NCI-H2227 (cell line): ENCODE measurements at regions not wholly inside any gene's neighbourhood (a gene's known extent, or its start where the extent isn't known, plus 50 kb on each side); places are given as distances from the start of the nearest gene placed in this dataset.
A peak's percentile ranks its signal among the peaks of the same experiment; 100 is the strongest.
"Not testable (repeated sequence)": the region's sequence is repeated elsewhere in the genome, so short reads cannot be mapped to it uniquely, and the experiment has no call there.

Experiments
- DNase-seq: peaks from one replicate; lab custom pipeline; 2025; ENCODE audit not compliant: unreplicated experiment; lab: John Stamatoyannopoulos, UW

DNA sequence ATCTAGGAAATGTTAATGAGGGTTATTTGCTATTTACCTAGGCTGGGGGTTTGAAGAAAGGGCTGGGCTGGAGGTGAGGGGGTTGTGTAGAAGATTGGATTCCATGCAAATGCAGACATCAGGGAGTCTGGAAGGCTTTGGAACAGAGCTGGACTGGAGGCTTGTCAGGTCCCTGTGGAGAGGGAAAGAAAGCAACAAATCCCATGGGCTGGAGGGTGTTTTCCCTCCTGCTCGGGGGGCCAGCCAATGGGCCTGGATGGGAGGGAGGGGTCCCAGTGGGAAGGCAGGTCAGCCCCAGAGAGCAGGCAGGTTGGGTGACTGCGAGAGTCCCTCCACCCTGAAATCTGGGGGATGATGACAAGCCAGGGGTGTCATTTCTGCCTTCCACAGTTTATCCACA lies 431.8 kb downstream of the RPS24 start:
- no peak for DNase-seq

DNA sequence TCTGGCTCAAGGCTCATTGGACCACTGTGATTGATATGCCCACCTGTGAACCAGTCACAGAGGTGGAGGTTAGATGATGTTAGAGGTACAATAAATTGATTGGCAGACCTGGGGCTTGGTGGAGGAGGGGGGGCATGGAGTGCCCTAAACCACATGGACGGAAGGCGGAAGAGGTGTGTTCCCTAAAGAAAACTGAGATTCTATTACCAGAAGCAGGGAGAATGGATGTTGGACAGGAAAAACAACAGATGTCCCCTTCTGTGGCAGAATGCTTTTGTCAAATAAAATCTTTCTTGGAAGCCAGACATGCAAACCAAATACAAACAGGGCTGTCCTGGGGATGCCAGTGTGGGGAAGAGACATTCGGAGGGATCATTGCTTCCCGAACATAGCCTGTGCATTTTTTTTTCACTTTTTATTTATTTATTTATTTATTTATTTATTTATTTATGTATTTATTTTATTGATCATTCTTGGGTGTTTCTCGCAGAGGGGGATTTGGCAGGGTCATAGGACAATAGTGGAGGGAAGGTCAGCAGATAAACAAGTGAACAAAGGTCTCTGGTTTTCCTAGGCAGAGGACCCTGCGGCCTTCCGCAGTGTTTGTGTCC lies 433.9 kb downstream of the RPS24 start:
- DNase-seq: no peak

DNA sequence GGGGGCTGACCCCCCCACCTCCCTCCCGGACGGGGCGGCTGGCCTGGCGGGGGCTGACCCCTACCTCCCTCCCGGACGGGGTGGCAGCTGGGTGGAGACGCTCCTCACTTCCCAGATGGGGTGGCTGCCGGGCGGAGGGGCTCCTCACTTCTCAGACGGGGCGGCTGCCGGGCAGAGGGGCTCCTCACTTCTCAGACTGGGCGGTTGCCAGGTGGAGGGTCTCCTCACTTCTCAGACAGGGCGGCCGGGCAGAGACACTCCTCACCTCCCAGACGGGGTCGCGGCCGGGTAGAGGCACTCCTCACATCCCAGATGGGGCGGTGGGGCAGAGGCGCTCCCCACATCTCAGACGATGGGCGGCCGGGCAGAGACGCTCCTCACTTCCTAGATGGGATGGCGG lies 435.1 kb downstream of the RPS24 start:
- DNase-seq: not testable (repeated sequence)

DNA sequence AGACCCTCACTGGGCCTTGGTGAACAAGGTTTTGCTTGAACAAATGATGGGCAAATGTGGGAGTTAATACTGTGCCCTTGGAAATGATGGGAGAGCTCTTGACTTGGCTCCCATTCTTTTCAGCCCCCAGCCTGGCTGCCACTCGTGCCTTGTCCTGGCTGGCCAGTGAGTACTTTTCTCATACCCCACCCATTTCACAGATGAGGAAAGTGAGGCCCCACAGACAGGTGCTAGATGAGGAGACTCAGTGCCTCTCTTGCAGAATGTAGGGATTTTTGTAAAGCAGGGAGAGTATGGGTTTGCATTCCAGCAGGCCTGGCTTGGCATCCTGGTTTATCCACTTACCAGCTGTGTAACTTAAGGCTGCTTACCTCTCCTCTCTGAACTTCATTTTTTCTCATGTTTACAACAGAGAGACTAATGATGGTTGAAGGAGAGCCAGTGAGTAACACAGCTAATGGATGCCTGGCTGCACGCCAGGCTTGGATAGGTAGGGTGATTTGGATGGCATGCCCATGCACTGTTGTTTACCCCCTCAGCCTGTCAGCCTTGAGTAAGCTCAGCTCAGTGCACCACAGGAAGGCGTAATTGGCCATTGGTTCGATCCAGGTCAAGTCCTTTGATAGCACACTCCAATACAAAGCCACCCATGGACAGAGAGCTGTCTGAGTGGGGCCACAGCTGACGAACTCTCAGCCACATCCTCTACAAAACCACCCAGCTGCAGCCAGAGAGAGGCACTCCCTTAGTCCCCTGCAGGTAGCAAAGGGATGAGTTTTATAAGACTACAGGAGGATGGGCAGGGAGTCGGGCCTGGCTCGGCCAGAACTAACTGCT lies 436.8 kb downstream of the RPS24 start:
- peak; percentile 25 for DNase-seq

DNA sequence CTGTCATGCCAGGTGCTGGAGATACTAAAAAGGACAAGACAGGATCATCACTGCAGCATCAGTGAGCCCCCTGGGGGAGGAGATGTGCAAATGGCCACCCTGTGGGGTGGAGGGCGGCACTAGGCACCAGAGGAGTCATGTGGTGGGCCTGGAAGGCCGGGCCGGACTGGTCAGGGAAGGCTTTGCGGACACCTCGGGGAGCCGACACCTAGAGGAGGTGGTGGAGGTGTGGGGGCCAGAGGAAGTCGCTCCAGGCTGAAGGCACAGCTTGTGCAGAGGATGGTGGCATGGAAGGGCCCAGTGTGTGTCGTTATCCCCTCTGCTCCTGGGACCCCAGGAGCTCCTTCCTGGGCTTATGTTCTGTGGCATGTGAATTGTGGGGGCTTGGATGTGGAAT lies 437.7 kb downstream of the RPS24 start:
- no peak for DNase-seq

DNA sequence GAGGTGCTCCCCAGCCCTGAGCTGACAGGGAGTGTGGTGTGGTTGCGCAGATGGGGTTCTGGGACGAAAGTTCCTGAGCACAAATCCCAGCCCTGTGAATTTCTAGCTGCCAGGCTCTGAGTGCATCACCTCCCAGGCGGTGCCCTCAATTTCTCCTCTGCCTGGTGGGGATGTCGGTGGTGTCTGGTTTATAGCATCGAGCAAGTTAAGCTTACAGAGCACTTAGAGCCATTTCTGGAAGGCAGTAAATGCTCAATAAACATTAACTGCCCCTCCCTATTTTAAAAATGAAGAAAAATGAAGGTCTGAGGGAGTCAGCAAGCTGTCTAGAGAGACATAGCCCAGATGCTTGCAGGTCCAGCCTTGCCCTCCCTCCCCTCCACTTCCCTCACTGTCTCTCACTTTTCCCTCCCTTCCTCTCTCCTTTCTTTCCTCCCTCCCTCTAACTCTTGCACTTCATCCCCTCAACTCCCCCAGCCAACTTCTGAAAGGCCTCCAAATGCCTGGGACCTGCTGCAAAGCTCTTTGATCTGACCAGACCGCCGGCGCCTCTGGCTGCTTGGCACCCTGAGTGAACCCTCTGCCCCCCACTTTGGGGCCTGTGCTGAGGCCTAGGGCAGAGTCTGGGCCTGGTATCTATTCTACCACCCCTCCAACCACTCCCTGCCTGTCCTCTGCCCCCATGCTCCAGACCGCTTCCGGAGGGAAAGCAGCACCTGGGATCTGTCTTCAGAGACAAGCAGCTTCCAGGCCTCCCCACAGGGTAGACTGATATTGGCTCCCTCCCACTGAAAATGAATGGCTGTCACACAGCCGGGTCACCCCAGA lies 438.3 kb downstream of the RPS24 start:
- no peak for DNase-seq

DNA sequence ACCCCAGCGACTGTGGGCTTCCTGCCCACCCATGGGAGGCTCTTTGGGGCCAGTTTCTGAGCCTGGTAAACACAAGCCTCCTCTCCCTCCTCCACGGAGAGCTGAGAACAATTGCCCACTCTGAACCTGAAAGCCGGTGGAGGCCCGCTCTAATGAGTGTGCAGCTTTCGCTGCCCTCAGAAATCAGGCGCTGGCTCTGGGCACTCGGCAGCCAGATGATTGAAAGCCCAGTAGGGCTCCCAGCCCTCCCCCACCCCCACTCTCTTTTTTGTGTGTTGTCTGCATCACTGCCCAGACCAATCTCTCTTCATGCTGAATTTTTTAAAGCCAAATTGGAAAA lies 438.9 kb downstream of the RPS24 start:
- peak; percentile 35 for DNase-seq

DNA sequence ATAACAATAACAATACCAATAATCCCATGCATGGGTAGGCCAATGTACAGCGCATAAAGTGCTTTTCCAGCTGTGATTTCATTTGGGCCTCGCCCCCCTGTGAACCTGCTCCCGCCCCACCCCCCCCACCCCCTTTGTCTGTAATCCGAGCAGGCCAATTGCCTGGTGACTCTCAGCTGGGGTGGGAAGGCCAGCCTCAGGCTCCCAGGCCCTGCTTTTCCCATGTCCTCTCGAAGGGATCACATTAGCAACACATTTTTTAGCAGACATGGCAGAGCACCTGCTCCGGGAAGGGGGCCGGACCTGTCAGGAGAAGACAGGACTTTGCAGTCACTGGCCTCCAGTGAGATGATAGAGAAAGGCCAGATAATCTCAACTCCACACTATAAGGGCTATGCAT lies 439.3 kb downstream of the RPS24 start:
- peak; percentile 22 for DNase-seq

DNA sequence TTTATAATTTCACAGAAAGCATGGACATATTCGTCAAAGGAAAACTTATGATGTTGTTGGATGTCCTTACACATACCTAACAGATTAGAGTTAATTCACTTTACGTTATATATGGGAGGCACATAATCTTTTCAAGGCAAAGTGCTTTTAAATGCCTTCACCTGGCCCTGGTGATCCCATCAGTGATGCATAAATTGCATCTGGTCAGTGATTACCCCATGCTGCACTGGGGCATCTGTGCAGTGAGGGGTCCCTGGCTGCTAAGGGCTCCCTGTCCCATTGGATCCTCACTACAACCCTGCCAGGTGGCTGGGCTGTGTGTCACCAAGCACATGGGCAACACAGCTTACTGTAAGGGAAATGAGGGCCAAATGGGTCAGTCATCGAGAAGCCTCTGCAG lies 441.1 kb downstream of the RPS24 start:
- no peak for DNase-seq

DNA sequence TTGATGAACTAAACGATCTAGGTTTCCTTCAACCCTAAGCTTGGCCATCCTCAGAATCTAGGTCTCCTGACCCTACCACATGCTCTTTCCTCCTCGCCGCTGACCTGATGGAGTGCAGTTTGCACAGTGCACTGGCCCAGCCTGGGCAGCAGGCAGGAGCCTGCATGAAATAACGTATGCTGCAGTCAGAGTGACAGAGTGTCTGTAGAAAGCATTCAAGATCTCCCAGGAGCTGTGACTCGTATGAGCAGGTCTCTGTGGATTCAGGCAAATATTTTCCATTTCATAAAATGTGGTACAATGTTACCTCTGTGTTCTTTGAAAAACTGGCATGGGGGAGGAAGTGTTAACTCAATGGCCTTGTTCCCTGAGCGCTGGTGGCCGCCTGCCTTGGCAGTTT lies 441.8 kb downstream of the RPS24 start:
- no peak for DNase-seq

DNA sequence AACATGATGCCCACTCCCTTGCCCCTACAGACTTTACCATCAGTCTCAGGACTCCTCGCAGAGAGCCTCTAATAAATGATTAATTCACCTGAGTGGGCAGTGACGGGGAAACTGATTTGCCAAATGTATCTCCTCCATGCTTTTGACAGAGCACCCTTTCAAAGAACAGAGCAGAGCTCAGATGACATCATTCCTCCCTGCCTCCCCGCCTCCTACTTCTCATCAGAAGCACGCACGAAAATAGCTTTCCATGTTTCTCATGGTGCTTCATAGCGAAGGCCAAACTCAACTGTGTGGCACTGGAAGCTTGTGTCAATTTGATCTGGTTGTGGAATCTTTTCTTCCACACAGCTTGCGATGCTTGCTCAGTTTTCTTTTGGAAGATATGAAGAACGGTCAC lies 442.5 kb downstream of the RPS24 start:
- DNase-seq: no peak

DNA sequence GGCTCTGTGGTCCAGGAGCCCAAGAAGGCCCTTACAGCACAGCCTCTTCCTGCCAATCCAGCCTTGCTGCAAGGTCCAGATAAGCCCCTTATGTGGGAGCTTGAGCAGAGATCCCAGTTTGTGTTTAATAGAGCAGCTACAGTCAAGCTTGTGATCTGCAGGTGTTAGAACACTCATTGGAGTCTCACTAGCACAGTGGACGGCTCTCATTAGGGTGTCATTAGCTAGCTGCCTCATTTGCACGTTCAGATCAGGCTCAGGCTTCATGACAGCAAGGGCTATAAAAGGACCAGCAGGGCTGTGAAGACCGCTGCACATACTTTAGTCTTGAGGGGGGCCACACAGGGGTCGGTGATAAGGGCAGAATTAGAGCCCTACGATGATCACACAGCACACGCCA lies 443.2 kb downstream of the RPS24 start:
- no peak for DNase-seq

DNA sequence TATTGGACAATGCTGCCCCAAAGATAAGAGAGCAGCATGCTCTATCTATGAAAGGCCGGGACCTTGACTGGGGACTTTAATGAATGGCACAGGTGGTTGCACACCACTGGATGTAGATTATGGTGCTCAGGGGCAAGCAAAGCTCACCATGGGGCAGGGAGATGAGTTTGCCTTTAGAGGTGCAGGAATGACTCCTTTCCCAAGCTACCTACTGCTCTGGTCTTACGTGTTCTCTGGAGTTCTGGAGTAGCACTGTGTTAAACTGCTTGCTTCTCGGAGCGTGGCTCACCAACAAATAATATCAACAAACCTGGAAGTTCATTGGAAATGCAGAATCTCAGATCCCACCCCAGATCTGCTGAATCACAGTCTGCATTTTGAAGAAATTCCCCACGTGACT lies 445.3 kb downstream of the RPS24 start:
- no peak for DNase-seq

DNA sequence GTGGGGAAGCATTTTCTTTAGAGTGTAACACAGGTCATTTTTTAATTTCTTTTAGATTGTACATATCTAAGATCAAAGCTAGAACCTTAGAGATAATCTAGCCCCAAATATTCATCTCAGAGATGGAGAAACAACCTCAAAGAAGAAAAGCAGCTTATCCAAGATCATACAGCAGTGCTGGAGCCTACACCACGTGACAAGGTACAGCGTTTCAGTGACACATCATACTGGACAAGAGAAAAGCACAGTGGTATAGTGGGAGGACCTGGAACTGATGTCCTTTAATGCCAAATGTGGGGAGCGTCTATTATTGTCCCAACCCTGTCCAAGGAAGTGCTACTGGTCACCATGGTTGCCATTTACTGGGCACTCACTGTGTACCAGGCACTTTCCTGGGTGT lies 445.8 kb downstream of the RPS24 start:
- DNase-seq: no peak

DNA sequence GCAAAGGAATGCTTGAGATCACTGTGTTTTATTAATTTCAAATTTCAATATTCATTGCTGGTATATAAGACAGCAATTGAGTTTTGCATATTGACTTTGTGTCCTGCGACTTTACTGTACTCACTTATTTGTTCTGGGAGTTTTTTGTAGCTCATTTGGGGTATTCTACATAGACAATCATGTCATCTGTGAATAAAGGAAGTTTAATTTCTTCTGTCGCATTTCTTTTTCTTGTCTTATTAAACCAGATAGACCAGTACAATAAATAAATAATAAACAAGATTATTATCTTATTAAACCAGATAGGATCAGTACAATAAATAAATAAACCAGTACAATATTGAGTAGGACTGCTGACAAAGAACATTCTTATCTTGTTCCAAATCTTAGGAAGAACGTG lies 448.2 kb downstream of the RPS24 start:
- no peak for DNase-seq

DNA sequence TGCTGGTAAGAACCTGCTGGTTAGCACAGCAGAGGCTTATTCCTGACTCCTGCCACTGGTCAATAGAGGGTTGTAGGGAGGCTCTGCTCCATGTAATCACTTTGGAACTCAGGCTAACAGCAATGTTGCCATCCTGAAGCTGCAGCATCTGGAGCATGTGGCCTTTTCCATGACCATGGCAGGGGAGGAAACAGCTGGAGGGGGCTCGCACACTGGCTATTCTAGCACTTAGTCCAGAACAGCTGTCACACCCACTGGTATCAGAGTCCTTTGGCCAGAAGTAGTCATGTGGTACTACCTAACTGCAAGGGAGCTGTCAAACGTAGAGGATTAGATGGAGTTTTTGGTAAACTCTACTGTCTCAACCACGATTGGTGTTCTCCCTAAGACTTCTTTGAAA lies 450.0 kb downstream of the RPS24 start:
- no peak for DNase-seq

DNA sequence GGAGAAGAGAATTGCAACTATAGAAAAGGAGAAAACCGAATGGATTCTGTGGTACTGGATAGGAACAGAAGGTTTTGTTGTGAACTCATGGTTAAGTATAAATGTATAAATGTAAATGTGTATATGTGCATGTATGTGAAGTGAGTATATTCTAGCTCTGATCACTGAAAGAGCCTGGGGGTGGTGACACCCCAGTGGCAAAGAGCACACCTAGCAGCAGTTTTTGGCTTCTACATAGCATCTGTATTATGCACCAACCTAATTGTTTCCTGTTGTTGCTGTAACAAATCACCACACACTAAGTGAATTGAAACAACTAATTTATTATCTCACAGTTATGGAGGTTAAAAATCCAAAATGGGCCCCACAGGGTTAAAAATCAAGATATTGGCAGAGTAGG lies 455.4 kb downstream of the RPS24 start:
- no peak for DNase-seq

DNA sequence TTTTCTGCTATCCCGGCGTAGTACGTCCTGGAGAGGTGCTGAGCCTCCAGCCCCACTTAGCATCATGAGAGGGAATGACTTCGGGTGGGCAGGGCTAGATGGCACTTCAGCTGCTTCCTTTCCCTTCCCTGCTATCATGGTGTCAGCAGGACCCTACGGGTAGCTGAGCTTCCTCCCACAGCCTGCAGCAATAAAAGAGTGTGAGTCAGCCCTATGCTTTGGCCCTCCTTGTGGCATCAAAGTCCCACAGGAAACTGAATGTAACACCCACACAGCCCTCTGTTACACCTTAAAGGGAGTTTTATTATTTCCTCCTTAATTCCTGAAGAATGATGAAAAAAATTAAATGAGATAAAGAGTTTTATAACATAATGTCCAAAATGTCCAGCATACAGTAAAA lies 458.1 kb downstream of the RPS24 start:
- DNase-seq: no peak

DNA sequence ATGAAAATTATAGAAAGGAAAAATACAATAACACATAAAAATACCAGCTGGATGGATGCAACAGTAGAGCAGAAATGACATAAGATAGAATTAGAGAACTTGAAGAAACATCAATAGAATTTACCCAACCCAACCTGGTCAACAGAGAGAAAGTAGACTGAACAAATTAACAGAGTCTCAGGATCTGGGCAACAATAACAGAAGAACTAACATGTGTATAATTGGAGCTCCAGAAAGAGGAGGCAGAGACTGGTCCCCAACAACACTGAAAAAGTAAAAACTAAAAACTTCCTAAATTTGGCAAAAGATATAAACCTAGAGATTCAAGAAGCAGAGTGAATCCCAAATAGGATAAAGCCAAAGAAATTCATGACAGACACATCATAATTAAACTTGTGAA lies 458.8 kb downstream of the RPS24 start:
- DNase-seq: no peak

DNA sequence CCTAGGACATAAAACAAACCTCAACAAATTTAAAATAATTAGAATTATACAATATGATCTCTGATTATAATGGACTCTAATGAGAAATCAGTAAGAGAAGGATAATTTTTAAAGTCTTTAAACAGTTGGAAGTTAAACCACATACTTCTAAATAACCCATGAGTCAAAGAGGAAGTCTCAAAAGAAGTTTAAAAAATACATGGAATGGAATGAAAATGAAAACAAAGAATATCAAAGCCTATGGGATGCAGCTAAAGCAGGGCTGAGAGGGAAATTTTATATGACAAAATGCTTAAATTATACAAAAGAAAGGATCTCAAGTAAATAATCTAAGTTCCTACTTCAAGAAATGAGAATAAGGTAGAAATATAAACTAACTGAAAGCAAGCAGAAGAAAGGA lies 460.5 kb downstream of the RPS24 start:
- DNase-seq: no peak

DNA sequence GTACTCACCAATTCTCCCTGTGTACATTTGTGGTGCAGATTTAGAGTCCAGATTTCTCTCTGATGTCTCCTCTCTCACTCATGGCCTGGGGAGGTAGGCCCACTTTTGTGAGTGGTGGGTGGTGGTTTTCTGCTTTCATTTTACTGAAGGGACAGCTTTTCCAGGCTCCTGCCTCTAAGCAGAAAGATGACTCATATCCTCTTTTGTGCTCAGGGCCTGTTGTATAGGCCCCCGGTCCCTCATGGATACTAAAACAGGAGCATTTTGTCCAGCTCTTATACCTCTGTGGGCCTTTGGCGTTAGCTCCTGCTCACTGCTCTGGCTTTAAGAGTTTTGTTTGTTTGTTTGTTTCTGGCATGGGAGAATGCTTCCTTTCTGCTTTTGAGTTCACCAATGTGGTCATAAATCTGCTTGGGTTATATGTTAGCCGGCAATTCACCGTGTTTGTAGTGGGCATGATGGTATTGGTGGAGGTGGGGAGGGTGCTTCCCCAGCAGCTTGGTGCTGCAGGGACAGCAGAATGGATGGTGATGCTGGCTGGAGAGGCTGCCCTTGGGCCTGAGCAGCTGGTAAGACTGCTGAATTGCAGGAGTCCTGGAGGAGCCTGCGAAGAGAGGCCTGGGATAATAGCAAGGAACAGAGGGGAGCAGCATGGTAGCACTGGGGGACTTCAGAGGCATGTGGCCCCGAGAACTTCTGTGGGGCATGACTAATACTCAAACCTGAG lies 468.7 kb downstream of the RPS24 start:
- DNase-seq: no peak

DNA sequence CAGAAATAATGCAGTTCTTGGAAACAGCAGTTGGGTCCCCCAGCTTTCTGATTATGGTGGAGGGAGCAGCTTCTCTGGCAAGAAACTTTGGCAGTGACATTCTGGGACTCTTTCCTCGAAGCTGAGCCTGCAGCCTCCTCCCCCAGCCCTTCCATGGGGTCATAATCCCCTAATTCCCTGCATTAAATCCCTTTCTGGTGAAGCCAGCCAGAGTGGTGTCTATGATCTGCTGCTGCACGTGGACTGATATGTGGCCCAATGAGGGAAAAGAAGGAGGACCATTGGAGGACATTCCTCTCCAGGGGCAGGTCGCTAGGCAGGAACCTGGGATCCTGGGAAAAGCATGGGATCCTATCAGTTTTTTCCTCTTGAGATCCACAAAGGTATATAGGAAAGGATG lies 470.5 kb downstream of the RPS24 start:
- DNase-seq: no peak
